GM21786 (cell line): ENCODE measurements at regions not wholly inside any gene's neighbourhood (a gene's known extent, or its start where the extent isn't known, plus 50 kb on each side); places are given as distances from the start of the nearest gene placed in this dataset.
A peak's percentile ranks its signal among the peaks of the same experiment; 100 is the strongest.
"Not testable (repeated sequence)": the region's sequence is repeated elsewhere in the genome, so short reads cannot be mapped to it uniquely, and the experiment has no call there.

Experiments
- ATAC-seq: cut with Tn5 transposase; IDR thresholded peaks from one replicate; pipeline ENCODE4 v1.9.1; 2021; ENCODE audit not compliant: unreplicated experiment

GRCh38 chr10:9160275-9160674 lies 1105.8 kb downstream of the GATA3 start:
- no peak for ATAC-seq

- no peak for ATAC-seq
These were observed 1109.2 kb downstream of the GATA3 start for GRCh38 chr10:9163699-9164098.

GRCh38 chr10:9166770-9167169 lies 1112.3 kb downstream of the GATA3 start:
- ATAC-seq = no peak

GRCh38 chr10:9172276-9172675 lies 1117.8 kb downstream of the GATA3 start:
- no peak for ATAC-seq

- no peak for ATAC-seq
These were observed 1120.7 kb downstream of the GATA3 start for GRCh38 chr10:9175200-9175599.

- not testable (repeated sequence) for ATAC-seq
These were observed 1128.9 kb downstream of the GATA3 start for GRCh38 chr10:9183197-9183880.

GRCh38 chr10:9188022-9188810 lies 1133.7 kb downstream of the GATA3 start:
- ATAC-seq = no peak

GRCh38 chr10:9189448-9189847 lies 1135.0 kb downstream of the GATA3 start:
- ATAC-seq = no peak

GRCh38 chr10:9193120-9193519 lies 1138.6 kb downstream of the GATA3 start:
- no peak for ATAC-seq

GRCh38 chr10:9195385-9195784 lies 1140.9 kb downstream of the GATA3 start:
- ATAC-seq = no peak

GRCh38 chr10:9198611-9199010 lies 1144.1 kb downstream of the GATA3 start:
- no peak for ATAC-seq

GRCh38 chr10:9205558-9205957 lies 1151.1 kb downstream of the GATA3 start:
- ATAC-seq = no peak

GRCh38 chr10:9209105-9209798 lies 1154.8 kb downstream of the GATA3 start:
- peak; percentile 89 for ATAC-seq

- no peak for ATAC-seq
These were observed 1156.7 kb downstream of the GATA3 start for GRCh38 chr10:9211228-9211627.

- ATAC-seq = no peak
These were observed 1160.1 kb downstream of the GATA3 start for GRCh38 chr10:9214618-9215017.

GRCh38 chr10:9215121-9215520 lies 1160.6 kb downstream of the GATA3 start:
- ATAC-seq = no peak

- ATAC-seq = no peak
These were observed 1165.4 kb downstream of the GATA3 start for GRCh38 chr10:9219860-9220259.

GRCh38 chr10:9222917-9223316 lies 1168.4 kb downstream of the GATA3 start:
- no peak for ATAC-seq

GRCh38 chr10:9227679-9228365 lies 1173.3 kb downstream of the GATA3 start:
- ATAC-seq = no peak

GRCh38 chr10:9228771-9229170 lies 1174.3 kb downstream of the GATA3 start:
- ATAC-seq = no peak

GRCh38 chr10:9229702-9230244 lies 1175.3 kb downstream of the GATA3 start:
- no peak for ATAC-seq
